ENCODE measurements at regions not wholly inside any gene's neighbourhood (a gene's known extent, or its start where the extent isn't known, plus 50 kb on each side); places are given as distances from the start of the nearest gene placed in this dataset.

DNA sequence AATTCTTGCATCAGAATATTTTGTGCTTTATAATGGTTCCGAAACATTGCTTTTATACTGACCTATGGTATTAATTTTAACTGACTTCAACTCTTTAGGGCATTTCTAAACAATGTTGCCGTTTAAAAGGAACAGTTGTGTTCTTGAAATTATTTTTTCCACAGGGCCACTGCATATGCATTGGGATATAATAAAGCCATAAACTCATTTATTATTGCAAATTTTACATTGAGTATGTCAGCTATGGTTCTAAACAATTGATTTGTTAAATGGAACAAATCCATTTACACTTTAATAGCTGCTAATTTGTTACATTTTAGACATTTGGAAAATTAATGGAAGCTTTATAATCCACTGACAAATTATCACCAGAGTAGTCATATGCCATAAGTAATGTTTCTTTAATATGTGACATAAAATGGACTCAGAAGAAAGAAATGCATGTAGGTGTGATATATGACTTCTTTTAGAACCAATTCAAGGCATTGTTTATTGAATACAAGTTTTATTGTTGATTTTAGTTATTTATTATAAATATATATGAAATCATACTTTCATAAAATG, 553.3 kb downstream of the TLL1 start:
- Histone ChIP-seq H3K27me3 (ENCODE audit: insufficient read depth in 3 of 3, low read length in 2 of 3) (no peaks in the 10 kb centered on the region), H3K36me3 (ENCODE audit: insufficient read depth in 1 of 2, low read depth in 1 of 2) (no peaks in the 10 kb centered on the region), H3K27ac (no peak overlapping the region), H3K9me3 (no peaks in the 10 kb centered on the region), H3K4me3 (no peak overlapping the region), H3K4me1 (no peaks in the 10 kb centered on the region)
- DNase-seq (no peak), ATAC-seq (no peak)
- 74 to 78% (median 77%) methylated on average over 2 of the region's 2 CpGs for WGBS, 3 donors
- intact Hi-C loops (cut with DNase I), result no loop called here
- TF ChIP-seq, protein P1, sequence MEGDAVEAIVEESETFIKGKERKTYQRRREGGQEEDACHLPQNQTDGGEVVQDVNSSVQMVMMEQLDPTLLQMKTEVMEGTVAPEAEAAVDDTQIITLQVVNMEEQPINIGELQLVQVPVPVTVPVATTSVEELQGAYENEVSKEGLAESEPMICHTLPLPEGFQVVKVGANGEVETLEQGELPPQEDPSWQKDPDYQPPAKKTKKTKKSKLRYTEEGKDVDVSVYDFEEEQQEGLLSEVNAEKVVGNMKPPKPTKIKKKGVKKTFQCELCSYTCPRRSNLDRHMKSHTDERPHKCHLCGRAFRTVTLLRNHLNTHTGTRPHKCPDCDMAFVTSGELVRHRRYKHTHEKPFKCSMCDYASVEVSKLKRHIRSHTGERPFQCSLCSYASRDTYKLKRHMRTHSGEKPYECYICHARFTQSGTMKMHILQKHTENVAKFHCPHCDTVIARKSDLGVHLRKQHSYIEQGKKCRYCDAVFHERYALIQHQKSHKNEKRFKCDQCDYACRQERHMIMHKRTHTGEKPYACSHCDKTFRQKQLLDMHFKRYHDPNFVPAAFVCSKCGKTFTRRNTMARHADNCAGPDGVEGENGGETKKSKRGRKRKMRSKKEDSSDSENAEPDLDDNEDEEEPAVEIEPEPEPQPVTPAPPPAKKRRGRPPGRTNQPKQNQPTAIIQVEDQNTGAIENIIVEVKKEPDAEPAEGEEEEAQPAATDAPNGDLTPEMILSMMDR (IDR thresholded peaks at IDR 0.05), result no peak

DNA sequence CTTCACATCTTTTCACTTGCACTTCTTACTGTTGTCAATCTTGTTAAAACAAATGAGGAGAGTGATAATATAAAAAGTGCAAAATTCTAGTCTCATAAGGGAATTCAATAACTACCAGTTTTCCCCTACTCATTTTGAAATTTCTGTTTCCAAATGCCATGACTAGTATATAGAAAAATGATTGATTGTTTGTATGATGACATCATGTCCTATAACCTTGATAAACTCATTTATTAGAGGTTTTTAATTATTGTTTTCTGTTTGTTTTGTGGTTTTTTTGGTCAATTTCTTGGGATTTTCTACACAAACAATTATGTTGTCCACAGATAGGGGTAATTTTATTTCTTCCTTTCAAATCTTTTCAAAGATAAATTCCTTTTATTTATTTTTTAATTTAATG, 559.1 kb downstream of the TLL1 start:
- no peaks in the 10 kb centered on the region for H3K27me3 ChIP-seq (ENCODE audit: insufficient read depth in 3 of 3, low read length in 2 of 3)
- no peak overlapping the region for H3K27ac ChIP-seq
- DNase-seq, result no peak
- no peak overlapping the region for H3K4me3 ChIP-seq
- intact Hi-C loops (cut with DNase I), result no loop called here
- no peaks in the 10 kb centered on the region for H3K4me1 ChIP-seq
- H3K36me3 ChIP-seq (ENCODE audit: insufficient read depth in 1 of 2, low read depth in 1 of 2), result no peaks in the 10 kb centered on the region
- H3K9me3 ChIP-seq, result no peaks in the 10 kb centered on the region
- TF ChIP-seq, protein P1 (IDR thresholded peaks at IDR 0.05), result no peak
- no peak for ATAC-seq

DNA sequence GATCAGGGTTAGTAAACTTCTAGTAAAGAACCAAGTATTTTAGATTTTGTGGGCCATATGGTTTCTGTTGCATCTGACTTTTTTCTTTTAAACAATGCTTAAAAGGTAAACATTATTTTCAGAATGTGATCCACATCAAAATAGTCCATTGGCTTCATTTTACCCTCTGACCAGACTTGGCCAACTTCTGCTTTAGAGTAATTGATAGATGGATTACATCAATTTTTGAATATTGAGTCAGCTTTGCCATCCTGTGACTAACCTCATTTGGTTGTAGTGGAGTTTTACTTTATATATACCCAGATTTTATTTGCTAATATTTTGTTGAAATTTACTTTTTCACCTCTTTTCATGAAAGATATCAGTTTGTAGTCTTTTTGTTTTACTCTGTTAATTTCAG, 559.8 kb downstream of the TLL1 start:
- DNase-seq, result no peak
- TF ChIP-seq, protein P1 (IDR thresholded peaks at IDR 0.05), result no peak
- Histone ChIP-seq H3K27ac (no peak overlapping the region), H3K36me3 (ENCODE audit: insufficient read depth in 1 of 2, low read depth in 1 of 2) (no peaks in the 10 kb centered on the region), H3K4me1 (no peaks in the 10 kb centered on the region), H3K27me3 (ENCODE audit: insufficient read depth in 3 of 3, low read length in 2 of 3) (no peaks in the 10 kb centered on the region), H3K4me3 (no peak overlapping the region), H3K9me3 (no peaks in the 10 kb centered on the region)
- no peak for ATAC-seq
- intact Hi-C loops (cut with DNase I), result no loop called here

DNA sequence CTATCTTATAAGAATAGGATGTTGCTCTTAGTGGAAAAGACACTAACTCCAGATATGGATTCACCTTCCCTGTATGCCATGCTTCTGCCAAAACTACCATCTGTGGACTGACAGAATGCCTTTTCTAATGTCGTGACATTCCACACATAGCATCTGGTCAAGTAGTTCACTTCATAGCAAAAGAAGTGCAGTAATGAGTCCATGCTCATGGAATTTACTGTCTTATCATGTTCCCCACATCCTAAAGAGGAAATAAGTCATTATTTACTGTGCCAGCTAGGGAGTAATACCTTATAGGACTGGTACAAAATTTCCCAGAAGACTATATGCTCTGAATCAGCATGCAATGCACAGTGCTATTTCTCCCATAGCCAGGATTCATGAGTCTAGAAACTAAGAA, 562.4 kb downstream of the TLL1 start:
- intact Hi-C loops (cut with DNase I), result no loop called here
- no peaks in the 10 kb centered on the region for H3K27me3 ChIP-seq (ENCODE audit: insufficient read depth in 3 of 3, low read length in 2 of 3)
- H3K36me3 ChIP-seq (ENCODE audit: insufficient read depth in 1 of 2, low read depth in 1 of 2), result no peaks in the 10 kb centered on the region
- WGBS, 3 donors, result 0 to 1% (median 0%) methylated on average over 1 of the region's 1 CpG
- no peak overlapping the region for H3K4me3 ChIP-seq
- TF ChIP-seq, protein P1 (IDR thresholded peaks at IDR 0.05), result no peak
- DNase-seq (no peak), ATAC-seq (no peak)
- no peak overlapping the region for H3K27ac ChIP-seq
- no peaks in the 10 kb centered on the region for H3K4me1 ChIP-seq
- no peaks in the 10 kb centered on the region for H3K9me3 ChIP-seq

DNA sequence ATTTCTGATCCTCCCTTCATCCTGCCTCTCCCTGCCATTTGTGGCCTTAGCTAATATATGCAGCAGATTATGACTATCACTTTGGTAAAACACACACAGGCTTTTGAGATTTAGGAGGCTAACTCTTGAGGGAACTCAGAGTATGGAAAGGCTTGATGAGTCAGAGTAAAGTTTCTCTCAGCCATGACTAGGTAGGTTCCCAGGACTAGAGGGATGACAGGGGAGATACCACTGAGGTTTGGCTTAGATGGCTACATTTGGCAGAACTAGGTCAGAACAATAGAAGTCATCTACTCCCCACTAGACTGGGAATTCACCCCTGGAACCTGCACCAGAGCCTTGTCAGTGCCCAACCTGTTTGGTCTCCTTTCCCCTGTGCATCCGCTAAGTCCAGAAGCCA, 585.7 kb downstream of the TLL1 start:
- DNase-seq (no peak), ATAC-seq (no peak)
- no peaks in the 10 kb centered on the region for H3K27me3 ChIP-seq (ENCODE audit: insufficient read depth in 3 of 3, low read length in 2 of 3)
- no peaks in the 10 kb centered on the region for H3K4me1 ChIP-seq
- no peak overlapping the region for H3K4me3 ChIP-seq
- TF ChIP-seq, protein P1 (IDR thresholded peaks at IDR 0.05), result no peak
- intact Hi-C loops (cut with DNase I), result no loop called here
- H3K27ac ChIP-seq, result no peak overlapping the region
- 96 to 100% (median 100%) methylated on average over 1 of the region's 1 CpG for whole genome bisulfite sequencing, 3 donors
- H3K36me3 ChIP-seq (ENCODE audit: insufficient read depth in 1 of 2, low read depth in 1 of 2), result no peaks in the 10 kb centered on the region
- no peaks in the 10 kb centered on the region for H3K9me3 ChIP-seq

All from psoas muscle (tissue), 7 donors.